Urinary bladder (tissue), 3 donors: ENCODE measurements at regions not wholly inside any gene's neighbourhood (a gene's known extent, or its start where the extent isn't known, plus 50 kb on each side); places are given as distances from the start of the nearest gene placed in this dataset.

Experiments used
- DNase-seq: peaks from one replicate; pipeline ENCODE4 v3.0.0-alpha.2; 2015; ENCODE audit errors: extremely low spot score
- H3K27ac ChIP-seq: one replicate; pipeline ENCODE4 v1.5.1; 2013; ENCODE audit warnings: low read depth, mild to moderate bottlenecking, moderate library complexity
- H3K36me3 ChIP-seq: one replicate; pipeline ENCODE4 v1.6.1; 2013; ENCODE audit warnings: mild to moderate bottlenecking, moderate library complexity; ENCODE audit not compliant: insufficient read depth
- H3K4me1 ChIP-seq: one replicate; pipeline ENCODE4 v1.6.1; 2013; ENCODE audit warnings: mild to moderate bottlenecking, moderate library complexity; ENCODE audit not compliant: insufficient read depth
- H3K4me3 ChIP-seq: one replicate; pipeline ENCODE4 v1.5.1; 2013; ENCODE audit warnings: low read depth, low read length
- WGBS: extraction: QIAGEN DNeasy Blood & Tissue Kit; methylation state at CpG from one replicate; pipeline ENCODE4 v1.1.7; 2013; 5-methylcytosine and 5-hydroxymethylcytosine counted together
- donor health status: healthy with polysubstance abuse.
- donor health status: healthy.

- H3K4me1 ChIP-seq, result no peaks in the 10 kb centered on the region
- DNase-seq, result no peak
- 81% methylated on average over 1 of the region's 1 CpG for WGBS
- H3K4me3 ChIP-seq, result no peak overlapping the region
- H3K27ac ChIP-seq, result no peak overlapping the region
- H3K36me3 ChIP-seq, result no peaks in the 10 kb centered on the region
These were observed 182.7 kb upstream of the TMPO start for GRCh38 chr12:98332642-98333041.

- H3K4me3 ChIP-seq, result no peak overlapping the region
- H3K36me3 ChIP-seq, result no peaks in the 10 kb centered on the region
- 83% methylated on average over 3 of the region's 3 CpGs for WGBS
- no peaks in the 10 kb centered on the region for H3K4me1 ChIP-seq
- H3K27ac ChIP-seq, result no peak overlapping the region
- no peak for DNase-seq
These were observed 180.6 kb upstream of the TMPO start for GRCh38 chr12:98334768-98335167.

- no peak overlapping the region for H3K4me3 ChIP-seq
- no peak for DNase-seq
- no peaks in the 10 kb centered on the region for H3K36me3 ChIP-seq
- 73% methylated on average over 6 of the region's 6 CpGs for WGBS
- no peak overlapping the region for H3K27ac ChIP-seq
- H3K4me1 ChIP-seq, result no peaks in the 10 kb centered on the region
These were observed 174.4 kb upstream of the TMPO start for GRCh38 chr12:98341026-98341425.

DNA sequence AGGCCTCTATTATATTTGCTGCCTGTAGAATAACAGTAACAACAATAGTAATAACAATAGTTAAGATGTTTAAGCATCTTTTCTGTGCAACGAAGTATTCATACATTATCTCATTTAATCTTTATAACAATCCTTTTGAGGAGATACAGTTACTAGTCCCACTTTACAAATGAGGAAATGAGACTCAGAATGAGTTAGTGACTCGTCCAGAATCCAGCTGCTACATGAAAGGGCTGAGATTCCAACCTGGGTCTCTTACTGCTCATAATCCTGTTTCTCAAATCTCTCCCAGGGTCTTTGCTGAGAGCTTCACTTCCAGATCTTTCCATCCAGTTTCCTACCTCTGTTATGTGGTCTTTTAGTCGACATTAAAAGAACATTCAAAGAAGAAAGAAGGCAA, 173.7 kb upstream of the TMPO start:
- DNase-seq, result no peak
- Histone ChIP-seq H3K4me3 (no peak overlapping the region), H3K4me1 (no peaks in the 10 kb centered on the region), H3K27ac (no peak overlapping the region), H3K36me3 (no peaks in the 10 kb centered on the region)
- 65% methylated on average over 3 of the region's 3 CpGs for WGBS

- Histone ChIP-seq H3K4me3 (no peak overlapping the region), H3K27ac (no peak overlapping the region)
- WGBS, result 87% methylated on average over 4 of the region's 4 CpGs
These were observed 172.3 kb upstream of the TMPO start for GRCh38 chr12:98343002-98343567.

DNA sequence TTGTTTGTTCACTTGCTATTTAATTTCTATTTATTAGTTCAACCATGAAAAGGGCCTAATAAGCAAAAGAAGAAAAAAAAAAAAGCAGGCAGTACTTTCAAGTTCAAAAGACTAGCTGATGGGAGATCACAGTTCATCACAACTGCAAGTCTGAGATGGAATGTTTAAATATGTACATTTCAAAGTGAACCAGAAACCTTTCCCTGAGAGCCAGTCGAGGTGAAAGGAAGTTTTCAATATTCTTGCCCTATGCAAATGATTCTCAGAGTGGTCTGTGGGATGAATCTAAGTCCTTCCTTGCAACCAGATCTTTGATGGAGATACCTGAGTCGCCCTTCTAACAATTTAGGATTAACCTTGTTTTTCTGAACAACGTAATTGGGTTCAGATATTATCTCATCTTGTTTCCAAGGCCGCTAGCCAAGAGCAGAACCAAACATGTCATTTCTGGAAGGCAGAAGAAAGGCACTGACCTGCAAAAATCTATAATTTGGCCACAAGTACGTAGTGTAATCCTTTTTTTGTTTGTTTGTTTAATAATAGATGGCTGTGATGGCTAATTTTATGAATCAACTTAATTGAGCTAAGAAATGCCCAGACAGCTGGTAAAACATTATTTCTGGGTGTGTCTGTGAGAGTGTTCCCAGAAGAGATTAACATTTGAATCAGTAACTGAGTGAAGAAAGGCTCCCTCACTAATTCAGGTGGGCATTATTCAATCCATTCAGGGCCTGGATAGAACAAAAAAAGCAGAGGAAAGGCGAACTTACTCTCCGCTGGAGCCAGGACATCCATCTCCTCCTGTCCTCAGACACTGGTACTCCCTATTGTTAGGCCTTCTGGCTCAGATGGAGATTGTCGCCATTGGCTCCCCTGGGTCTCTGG, 171.1 kb upstream of the TMPO start:
- H3K4me1 ChIP-seq, result no peaks in the 10 kb centered on the region
- H3K27ac ChIP-seq, result no peak overlapping the region
- no peaks in the 10 kb centered on the region for H3K36me3 ChIP-seq
- no peak for DNase-seq
- 63% methylated on average over 8 of the region's 8 CpGs for WGBS
- H3K4me3 ChIP-seq, result no peak overlapping the region

More at GRCh38 chr12:98343002-98343567, 172.3 kb upstream of the TMPO start:
- no peak for DNase-seq
- no peaks in the 10 kb centered on the region for H3K36me3 ChIP-seq
- no peaks in the 10 kb centered on the region for H3K4me1 ChIP-seq

- no peak overlapping the region for H3K27ac ChIP-seq
- no peaks in the 10 kb centered on the region for H3K36me3 ChIP-seq
- no peak overlapping the region for H3K4me3 ChIP-seq
- 88% methylated on average over 6 of the region's 6 CpGs for WGBS
- DNase-seq, result no peak
- H3K4me1 ChIP-seq, result no peaks in the 10 kb centered on the region
These were observed 170.0 kb upstream of the TMPO start for GRCh38 chr12:98345308-98345876.

GRCh38 chr12:98351089-98351488, 164.3 kb upstream of the TMPO start:
- H3K4me1 ChIP-seq, result no peaks in the 10 kb centered on the region
- peaks cover 2% of the 10 kb centered on the region for H3K36me3 ChIP-seq
- H3K27ac ChIP-seq, result no peak overlapping the region
- 70% methylated on average over 6 of the region's 6 CpGs for WGBS
- DNase-seq, result no peak
- H3K4me3 ChIP-seq, result no peak overlapping the region

DNA sequence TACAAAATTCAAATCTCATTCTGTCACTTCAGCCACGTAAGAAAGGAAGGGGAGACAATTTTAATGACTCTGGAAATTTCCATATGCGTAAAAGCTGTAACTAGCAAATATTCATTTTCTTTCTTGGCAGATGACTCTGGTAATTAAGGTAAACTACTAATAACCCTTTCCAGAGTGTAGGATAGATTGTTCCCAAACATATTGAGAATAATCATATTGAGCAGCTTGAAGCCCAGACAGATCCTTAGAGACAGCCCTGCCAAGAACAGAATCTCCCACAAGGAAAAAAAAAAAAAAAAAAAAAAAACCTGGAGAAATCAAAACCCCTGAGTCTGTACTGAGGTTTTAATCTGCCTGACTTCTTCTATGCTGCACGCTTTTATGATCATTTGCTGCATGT, 163.6 kb upstream of the TMPO start:
- no peak overlapping the region for H3K27ac ChIP-seq
- H3K4me1 ChIP-seq, result no peaks in the 10 kb centered on the region
- no peak overlapping the region for H3K4me3 ChIP-seq
- DNase-seq, result no peak
- WGBS, result 77% methylated on average over 3 of the region's 3 CpGs
- peaks cover 2% of the 10 kb centered on the region for H3K36me3 ChIP-seq

DNA sequence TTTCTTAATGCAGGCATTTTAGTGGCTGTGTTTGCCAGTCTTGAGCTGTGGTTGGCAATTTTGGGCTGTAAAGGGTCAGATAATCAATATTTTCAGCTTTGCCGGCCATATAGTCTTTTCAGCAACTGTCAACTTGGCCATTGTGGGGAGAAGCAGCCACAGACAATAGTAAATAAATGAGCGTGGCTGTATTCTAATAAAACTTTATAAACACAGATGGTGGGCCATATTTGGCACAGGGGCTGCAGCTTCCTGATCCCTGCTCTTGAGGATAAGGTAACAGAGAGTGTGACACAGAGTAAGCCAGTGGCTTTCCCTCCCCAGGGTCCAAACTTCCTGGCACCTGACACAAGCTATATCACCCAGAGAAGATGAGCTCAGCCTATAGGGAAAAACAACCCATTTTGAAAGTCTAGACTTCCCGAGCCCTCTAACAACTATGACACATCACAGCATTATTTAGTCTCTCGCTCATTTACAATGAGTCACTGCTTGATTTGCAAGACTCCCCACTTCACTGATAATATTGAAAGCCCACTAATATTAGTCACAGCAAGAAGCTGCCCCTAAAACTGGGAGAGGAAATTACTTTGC, 163.1 kb upstream of the TMPO start:
- 60% methylated on average over 4 of the region's 4 CpGs for WGBS
- Histone ChIP-seq H3K36me3 (peaks cover 2% of the 10 kb centered on the region), H3K4me1 (no peaks in the 10 kb centered on the region), H3K4me3 (no peak overlapping the region), H3K27ac (no peak overlapping the region)
- no peak for DNase-seq

GRCh38 chr12:98352835-98353234, 162.6 kb upstream of the TMPO start:
- DNase-seq, result no peak
- Histone ChIP-seq H3K4me3 (no peak overlapping the region), H3K36me3 (peaks cover 2% of the 10 kb centered on the region), H3K4me1 (no peaks in the 10 kb centered on the region), H3K27ac (no peak overlapping the region)
- WGBS, result 67% methylated on average over 3 of the region's 3 CpGs

- Histone ChIP-seq H3K4me3 (no peak overlapping the region), H3K4me1 (no peaks in the 10 kb centered on the region), H3K27ac (no peak overlapping the region), H3K36me3 (peaks cover 2% of the 10 kb centered on the region)
- no peak for DNase-seq
- 70% methylated on average over 2 of the region's 2 CpGs for WGBS
These were observed 160.8 kb upstream of the TMPO start for GRCh38 chr12:98354520-98355035.

GRCh38 chr12:98355322-98355721, 160.1 kb upstream of the TMPO start:
- 56% methylated on average over 1 of the region's 1 CpG for WGBS
- no peak for DNase-seq
- no peak overlapping the region for H3K27ac ChIP-seq
- peaks cover 2% of the 10 kb centered on the region for H3K36me3 ChIP-seq
- H3K4me1 ChIP-seq, result no peaks in the 10 kb centered on the region
- no peak overlapping the region for H3K4me3 ChIP-seq
